ENCODE measurements at regions not wholly inside any gene's neighbourhood (a gene's known extent, or its start where the extent isn't known, plus 50 kb on each side); places are given as distances from the start of the nearest gene placed in this dataset.

GRCh38 chr2:48127612-48128191 lies 186.8 kb upstream of the FOXN2 start:
- Mint-ChIP-seq H3K36me3 (peaks cover 0 to 3% (median 0%) of the 10 kb centered on the region in 5 donors), H3K27ac (no peak overlapping the region), H3K27me3 (no peaks in the 10 kb centered on the region), H3K9me3 (peaks cover 0 to 2% (median 0%) of the 10 kb centered on the region in 11 donors), H3K4me1 (peaks cover 0 to 4% (median 0%) of the 10 kb centered on the region in 7 donors), H3K4me3 (no peak overlapping the region)
- H3K36me3 ChIP-seq (ENCODE audit: control insufficient read depth in 2 of 3, insufficient read depth in 3 of 3, low read length in 3 of 3) = no peaks in the 10 kb centered on the region
- H3K27me3 ChIP-seq (ENCODE audit: control insufficient read depth in 2 of 2, insufficient read depth in 2 of 2, low read length in 2 of 2) = no peaks in the 10 kb centered on the region
- no peak overlapping the region for H3K27ac ChIP-seq (ENCODE audit: low read depth, low read length)
- DNase-seq (no peak), ATAC-seq (no peak)
- intact Hi-C loops (cut with micrococcal nuclease) = no loop called here
- H3K4me1 ChIP-seq (ENCODE audit: control insufficient read depth in 2 of 2, insufficient read depth in 2 of 2, low read length in 2 of 2) = no peaks in the 10 kb centered on the region
- H3K4me3 ChIP-seq (ENCODE audit: low read length) = no peak overlapping the region
- ChIA-PET CTCF (no interaction called here), POLR2A (no interaction called here)
- H3K9me3 ChIP-seq (ENCODE audit: control insufficient read depth in 2 of 3, low read length in 3 of 3) = no peaks in the 10 kb centered on the region

- DNase-seq (no peak), ATAC-seq (no peak)
- CTCF ChIA-PET = interaction anchor here (1.1 kb wide), 1 partner anchor 276 kb away, joined by 3 read pairs; no protein-coding TSS in a partner anchor
- Mint-ChIP-seq H3K9me3 (peaks cover 0 to 2% (median 0%) of the 10 kb centered on the region in 11 donors), H3K27ac (no peak overlapping the region), H3K27me3 (no peaks in the 10 kb centered on the region), H3K36me3 (peaks cover 0 to 3% (median 0%) of the 10 kb centered on the region in 5 donors), H3K4me1 (peaks cover 0 to 4% (median 0%) of the 10 kb centered on the region in 7 donors), H3K4me3 (no peak overlapping the region)
- Histone ChIP-seq H3K36me3 (ENCODE audit: control insufficient read depth in 2 of 3, insufficient read depth in 3 of 3, low read length in 3 of 3) (no peaks in the 10 kb centered on the region), H3K4me1 (ENCODE audit: control insufficient read depth in 2 of 2, insufficient read depth in 2 of 2, low read length in 2 of 2) (no peaks in the 10 kb centered on the region), H3K9me3 (ENCODE audit: control insufficient read depth in 2 of 3, low read length in 3 of 3) (no peaks in the 10 kb centered on the region), H3K27me3 (ENCODE audit: control insufficient read depth in 2 of 2, insufficient read depth in 2 of 2, low read length in 2 of 2) (no peaks in the 10 kb centered on the region), H3K4me3 (ENCODE audit: low read length) (no peak overlapping the region), H3K27ac (ENCODE audit: low read depth, low read length) (no peak overlapping the region)
- intact Hi-C loops (cut with micrococcal nuclease) = no loop called here
- POLR2A ChIA-PET = no interaction called here
Measured at GRCh38 chr2:48129293-48129950, 185.1 kb upstream of the FOXN2 start.

- ATAC-seq = no peak
- peaks cover 0 to 10% (median 0%) of the 10 kb centered on the region in 5 donors for H3K27me3 Mint-ChIP-seq
Measured at GRCh38 chr2:48131539-48132270, 182.8 kb upstream of the FOXN2 start.

GRCh38 chr2:48132271-48132625 lies 182.2 kb upstream of the FOXN2 start:
- Histone ChIP-seq H3K4me1 (ENCODE audit: control insufficient read depth in 2 of 2, insufficient read depth in 2 of 2, low read length in 2 of 2) (no peaks in the 10 kb centered on the region), H3K27me3 (ENCODE audit: control insufficient read depth in 2 of 2, insufficient read depth in 2 of 2, low read length in 2 of 2) (no peaks in the 10 kb centered on the region), H3K36me3 (ENCODE audit: control insufficient read depth in 2 of 3, insufficient read depth in 3 of 3, low read length in 3 of 3) (no peaks in the 10 kb centered on the region), H3K4me3 (ENCODE audit: low read length) (no peak overlapping the region), H3K27ac (ENCODE audit: low read depth, low read length) (no peak overlapping the region), H3K9me3 (ENCODE audit: control insufficient read depth in 2 of 3, low read length in 3 of 3) (no peaks in the 10 kb centered on the region)
- Mint-ChIP-seq H3K4me3 (no peak overlapping the region), H3K4me1 (peaks cover 0 to 4% (median 0%) of the 10 kb centered on the region in 7 donors), H3K27me3 (peaks cover 0 to 10% (median 0%) of the 10 kb centered on the region in 5 donors), H3K9me3 (peaks cover 0 to 8% (median 0%) of the 10 kb centered on the region in 11 donors), H3K27ac (no peak overlapping the region), H3K36me3 (peaks cover 0 to 4% (median 0%) of the 10 kb centered on the region in 5 donors)
- ATAC-seq (no peak), DNase-seq (no peak)
- intact Hi-C loops (cut with micrococcal nuclease) = no loop called here
- ChIA-PET POLR2A (no interaction called here), CTCF (no interaction called here)

More at GRCh38 chr2:48131539-48132270, 182.8 kb upstream of the FOXN2 start:
- H3K36me3 ChIP-seq (ENCODE audit: control insufficient read depth in 2 of 3, insufficient read depth in 3 of 3, low read length in 3 of 3) = no peaks in the 10 kb centered on the region
- Mint-ChIP-seq H3K27ac (no peak overlapping the region), H3K4me1 (peaks cover 0 to 4% (median 0%) of the 10 kb centered on the region in 7 donors), H3K36me3 (peaks cover 0 to 4% (median 0%) of the 10 kb centered on the region in 5 donors), H3K4me3 (no peak overlapping the region), H3K9me3 (peaks cover 0 to 8% (median 0%) of the 10 kb centered on the region in 11 donors)
- DNase-seq = peak in 1 of 9 donors; percentile 8
- CTCF ChIA-PET = no interaction called here
- intact Hi-C loops (cut with micrococcal nuclease) = no loop called here
- H3K4me1 ChIP-seq (ENCODE audit: control insufficient read depth in 2 of 2, insufficient read depth in 2 of 2, low read length in 2 of 2) = no peaks in the 10 kb centered on the region
- H3K4me3 ChIP-seq (ENCODE audit: low read length) = no peak overlapping the region
- no peaks in the 10 kb centered on the region for H3K9me3 ChIP-seq (ENCODE audit: control insufficient read depth in 2 of 3, low read length in 3 of 3)
- H3K27ac ChIP-seq (ENCODE audit: low read depth, low read length) = no peak overlapping the region
- H3K27me3 ChIP-seq (ENCODE audit: control insufficient read depth in 2 of 2, insufficient read depth in 2 of 2, low read length in 2 of 2) = no peaks in the 10 kb centered on the region
- POLR2A ChIA-PET = no interaction called here

- DNase-seq = no peak
- ChIA-PET CTCF (interaction anchor here (0.5 kb wide), 1 partner anchor 17 kb away, joined by 3 read pairs; no protein-coding TSS in a partner anchor), POLR2A (interaction anchor here (1.0 kb wide), 1 partner anchor 15 kb away, joined by 3 read pairs; no protein-coding TSS in a partner anchor)
- peaks cover 0 to 11% (median 0%) of the 10 kb centered on the region in 5 donors for H3K27me3 Mint-ChIP-seq
- Histone ChIP-seq H3K9me3 (ENCODE audit: control insufficient read depth in 2 of 3, low read length in 3 of 3) (no peaks in the 10 kb centered on the region), H3K4me1 (ENCODE audit: control insufficient read depth in 2 of 2, insufficient read depth in 2 of 2, low read length in 2 of 2) (no peaks in the 10 kb centered on the region), H3K36me3 (ENCODE audit: control insufficient read depth in 2 of 3, insufficient read depth in 3 of 3, low read length in 3 of 3) (no peaks in the 10 kb centered on the region), H3K27me3 (ENCODE audit: control insufficient read depth in 2 of 2, insufficient read depth in 2 of 2, low read length in 2 of 2) (no peaks in the 10 kb centered on the region), H3K27ac (ENCODE audit: low read depth, low read length) (no peak overlapping the region), H3K4me3 (ENCODE audit: low read length) (no peak overlapping the region)
- peaks cover 0 to 8% (median 0%) of the 10 kb centered on the region in 11 donors for H3K9me3 Mint-ChIP-seq
- intact Hi-C loops (cut with micrococcal nuclease) = no loop called here
- no peak for ATAC-seq
- peaks cover 0 to 4% (median 0%) of the 10 kb centered on the region in 7 donors for H3K4me1 Mint-ChIP-seq
- peaks cover 0 to 4% (median 0%) of the 10 kb centered on the region in 5 donors for H3K36me3 Mint-ChIP-seq
- no peak overlapping the region for H3K27ac Mint-ChIP-seq
- H3K4me3 Mint-ChIP-seq = no peak overlapping the region
Measured at GRCh38 chr2:48134704-48135103, 179.8 kb upstream of the FOXN2 start.

- POLR2A ChIA-PET = no interaction called here
- H3K27ac Mint-ChIP-seq = no peak overlapping the region
- H3K9me3 Mint-ChIP-seq = peaks cover 0 to 8% (median 0%) of the 10 kb centered on the region in 11 donors
- peaks cover 0 to 3% (median 0%) of the 10 kb centered on the region in 7 donors for H3K4me1 Mint-ChIP-seq
- no peak overlapping the region for H3K27ac ChIP-seq (ENCODE audit: low read depth, low read length)
- intact Hi-C loops (cut with micrococcal nuclease) = no loop called here
- peaks cover 0 to 4% (median 0%) of the 10 kb centered on the region in 5 donors for H3K36me3 Mint-ChIP-seq
- H3K4me3 ChIP-seq (ENCODE audit: low read length) = no peak overlapping the region
- ATAC-seq (no peak), DNase-seq (no peak)
- H3K27me3 ChIP-seq (ENCODE audit: control insufficient read depth in 2 of 2, insufficient read depth in 2 of 2, low read length in 2 of 2) = no peaks in the 10 kb centered on the region
- no peaks in the 10 kb centered on the region for H3K9me3 ChIP-seq (ENCODE audit: control insufficient read depth in 2 of 3, low read length in 3 of 3)
- CTCF ChIA-PET = no interaction called here
- H3K4me1 ChIP-seq (ENCODE audit: control insufficient read depth in 2 of 2, insufficient read depth in 2 of 2, low read length in 2 of 2) = no peaks in the 10 kb centered on the region
- no peak overlapping the region for H3K4me3 Mint-ChIP-seq
- H3K27me3 Mint-ChIP-seq = peaks cover 0 to 11% (median 0%) of the 10 kb centered on the region in 5 donors
- no peaks in the 10 kb centered on the region for H3K36me3 ChIP-seq (ENCODE audit: control insufficient read depth in 2 of 3, insufficient read depth in 3 of 3, low read length in 3 of 3)
Measured at GRCh38 chr2:48135797-48136196, 178.7 kb upstream of the FOXN2 start.

Data from naive thymus-derived CD4-positive, alpha-beta T cell (primary cell).